ENCODE measurements at regions not wholly inside any gene's neighbourhood (a gene's known extent, or its start where the extent isn't known, plus 50 kb on each side); places are given as distances from the start of the nearest gene placed in this dataset.

- TF ChIP-seq CTCF (IDR thresholded peaks at IDR 0.05) (no peak), POLR2A (IDR thresholded peaks at IDR 0.05) (no peak), POLR2AphosphoS5 (IDR thresholded peaks at IDR 0.05) (no peak)
Observed at GRCh38 chr17:77635176-77635575, 323.3 kb upstream of the TNRC6C start.

Measured in transverse colon (tissue), 4 donors.